HepG2 (cell line): ENCODE measurements at regions not wholly inside any gene's neighbourhood (a gene's known extent, or its start where the extent isn't known, plus 50 kb on each side); places are given as distances from the start of the nearest gene placed in this dataset.

ENCODE experiments used
- ATAC-seq: fragments of 200-7000 bp; cut with Tn5 transposase; 3 replicates; pipeline ENCODE4 v1.9.1; 2020; ENCODE audit warnings: mild to moderate bottlenecking, moderate library complexity
- BruUV-seq: library from RNA; stranded (reverse); fragments of 400-500 nt; replicated peaks from 2 replicates; lab custom pipeline; 2021; lab: Mats Ljungman, UMichigan
- CTCF ChIA-PET: fragments of 300-600 bp; formaldehyde crosslinking; extraction: SDS; loops from one replicate; lab custom pipeline; 2021; ENCODE audit warnings: low total read pairs, inconsistent platforms, low intra/inter-chr PET ratio; lab: Yijun Ruan, JAX
- POLR2A ChIA-PET: fragments of 350-600 bp; sonication (Branson Sonifier 250); formaldehyde crosslinking; loops from one replicate; lab custom pipeline; 2020; ENCODE audit warnings: antibody characterized with exemption, inconsistent platforms; lab: Yijun Ruan, JAX
- DNase-seq: peaks from one replicate; pipeline ENCODE4 v3.0.0-alpha.2; 2015; ENCODE audit warnings: low spot score
- FAIRE-seq: peaks from 3 replicates; lab custom pipeline; 2011; peaks lifted over from hg19 to GRCh38; lab: Jason Lieb, UNC
- H2AFZ ChIP-seq: one replicate; pipeline ENCODE4 v1.6.1; 2011; ENCODE audit warnings: low read length, inconsistent platforms
- H3K27ac ChIP-seq: fragments of 300-600 bp; 3 replicates; pipeline ENCODE4 v1.8.0; 2011; ENCODE audit warnings: mixed run types, mild to moderate bottlenecking, mixed read lengths, low read length, inconsistent platforms; ENCODE audit not compliant: insufficient read depth; ENCODE audit errors: extremely low read length
- H3K27me3 ChIP-seq, 2 experiments: fragments of 200-600 bp in 1 of 2; 2 replicates in 1 of 2; 3 replicates in 1 of 2; pipeline versions ENCODE4 v1.6.0 to v1.8.0; 2011; ENCODE audit warnings: low read length in 2 of 2, mild to moderate bottlenecking in 2 of 2, moderate library complexity in 2 of 2, inconsistent platforms in 1 of 2; ENCODE audit not compliant: insufficient read depth in 2 of 2, control insufficient read depth in 1 of 2
- H3K36me3 ChIP-seq, 2 experiments: fragments of 200-600 bp in 1 of 2; replicated peaks in 1 of 2; 2 replicates in 1 of 2; 3 replicates in 1 of 2; pipeline versions ENCODE4 v1.5.1 to v1.8.0; 2011; ENCODE audit warnings: low read length in 2 of 2, inconsistent platforms in 1 of 2; ENCODE audit not compliant: insufficient read depth in 2 of 2, control insufficient read depth in 1 of 2
- H3K4me1 ChIP-seq: 2 replicates; pipeline ENCODE4 v1.5.1; 2012; ENCODE audit warnings: low read length, inconsistent platforms; ENCODE audit not compliant: insufficient read depth
- H3K4me2 ChIP-seq: 2 replicates; pipeline ENCODE4 v1.6.0; 2011; ENCODE audit warnings: low read depth, low read length, inconsistent platforms
- H3K4me3 ChIP-seq, 3 experiments: fragments of 200-600 bp in 1 of 3; sonication (generic), shearing (Covaris generic) in 1 of 3; replicated peaks in 1 of 3; 2 replicates each; pipeline ENCODE4 v1.5.1; 2011 to 2016; ENCODE audit warnings: low read length in 3 of 3, inconsistent platforms in 2 of 3, low read depth in 2 of 3, mild to moderate bottlenecking in 2 of 3, control low read depth in 1 of 3, mixed read lengths in 1 of 3; ENCODE audit not compliant: insufficient read depth in 1 of 3
- H3K79me2 ChIP-seq: one replicate; pipeline ENCODE4 v1.6.1; 2011; ENCODE audit warnings: low read length, inconsistent platforms; ENCODE audit not compliant: insufficient read depth
- H3K9ac ChIP-seq: 2 replicates; pipeline ENCODE4 v1.6.0; 2011; ENCODE audit warnings: mild to moderate bottlenecking, low read depth, low read length, inconsistent platforms; ENCODE audit not compliant: insufficient read depth
- H3K9me3 ChIP-seq: 2 replicates; pipeline ENCODE4 v1.5.1; 2012; ENCODE audit warnings: mild to moderate bottlenecking, low read length
- H4K20me1 ChIP-seq: 2 replicates; pipeline ENCODE4 v1.6.0; 2011; ENCODE audit warnings: inconsistent platforms, mild to moderate bottlenecking, low read length, moderate library complexity; ENCODE audit not compliant: insufficient read depth
- LCORL ChIP-seq, 2 experiments: fragments of 450-650 bp in 1 of 2; sonication (generic) in 1 of 2; formaldehyde crosslinking in 1 of 2; IDR thresholded peaks; 2 replicates each; pipeline versions ENCODE4 v1.5.0 to v1.6.1; 2017 to 2020; ENCODE audit warnings: antibody characterized with exemption in 1 of 2, missing genetic modification reagents in 1 of 2
- MAFK ChIP-seq, 2 experiments: IDR thresholded peaks in 1 of 2; conservative IDR thresholded peaks in 1 of 2; 2 replicates each; pipeline ENCODE4 v1.6.1; 2011; ENCODE audit warnings: improper control_type of control experiment in 2 of 2, low read length in 2 of 2
- RAD51 ChIP-seq: fragments of 450-650 bp; IDR thresholded peaks from 2 replicates; pipeline ENCODE4 v1.6.1; 2016; ENCODE audit warnings: borderline replicate concordance
- ZHX1 ChIP-seq: sonication (generic); formaldehyde crosslinking; IDR thresholded peaks from 2 replicates; pipeline ENCODE4 v1.8.1; 2022; ENCODE audit warnings: low read depth, mild to moderate bottlenecking, missing genetic modification reagents
- ZMAT3 ChIP-seq: sonication (generic); formaldehyde crosslinking; conservative IDR thresholded peaks from 2 replicates; pipeline ENCODE4 v1.7.0; 2021; ENCODE audit warnings: missing genetic modification reagents
- in situ Hi-C: cut with HindIII; loops from 2 replicates; pipeline ENCODE4 v1.10.0; 2017; ENCODE audit warnings: low pct_unique_long_range_greater_than_20kb; ENCODE audit not compliant: extremely low pct_ligation_motif_present
- intact Hi-C: fragments of 100-400 bp; cut with micrococcal nuclease; formaldehyde crosslinking; loops from one replicate; pipeline ENCODE4 v1.10.0; 2022; ENCODE audit not compliant: unreplicated experiment

GRCh38 chr5:87102841-87103240 lies 164.8 kb upstream of the RASA1 start (continued):
- TF ChIP-seq LCORL (IDR thresholded peaks at IDR 0.05): no peak
- no peak for TF ChIP-seq LCORL (CRISPR knock-in tag; IDR thresholded peaks at IDR 0.05)
- no peak for TF ChIP-seq ZMAT3 (CRISPR knock-in tag)
- TF ChIP-seq RAD51: no peak
- TF ChIP-seq, all 625 proteins: peak for 0

- Histone ChIP-seq H3K27me3 (no peaks in the 10 kb centered on the region), H3K27ac (no peak overlapping the region), H3K9ac (no peak overlapping the region), H3K9me3 (no peaks in the 10 kb centered on the region), H2AFZ (no peak overlapping the region), H3K4me2 (no peak overlapping the region), H3K4me1 (no peaks in the 10 kb centered on the region), H3K4me3 (no peak overlapping the region), H3K79me2 (no peaks in the 10 kb centered on the region), H3K36me3 (no peaks in the 10 kb centered on the region), H4K20me1 (no peaks in the 10 kb centered on the region)
- no peak for DNase-seq
- intact Hi-C loops (no loop called here), in situ Hi-C loops (no loop called here)
- no peak for FAIRE-seq
- no peak for ATAC-seq
- POLR2A ChIA-PET: no interaction called here
- TF ChIP-seq MAFK (conservative IDR thresholded peaks at IDR 0.05 in 1 of 2, IDR thresholded peaks at IDR 0.05 in 1 of 2; ENCODE audit: low read length in 2 of 2) (peak in 1 of 2 experiments; percentile 45; a peak in 2 of 4 replicates), ZHX1 (no peak)
- no TSS peak for BruUV-seq
- CTCF ChIA-PET: no interaction called here
These were observed 163.9 kb upstream of the RASA1 start for GRCh38 chr5:87103616-87104287.
